GM23248 (cell line): ENCODE measurements at regions not wholly inside any gene's neighbourhood (a gene's known extent, or its start where the extent isn't known, plus 50 kb on each side); places are given as distances from the start of the nearest gene placed in this dataset.

Source experiments
- DNase-seq: peaks from one replicate; pipeline ENCODE4 v3.0.0-alpha.2; 2015
- H2AFZ ChIP-seq: fragments of 200-600 bp; sonication (generic); 2 replicates; pipeline ENCODE4 v1.6.1; 2016; ENCODE audit warnings: antibody characterized with exemption
- H3F3A ChIP-seq: fragments of 200-600 bp; sonication (generic); 2 replicates; pipeline ENCODE4 v1.6.1; 2016; ENCODE audit warnings: mild to moderate bottlenecking, antibody characterized with exemption, mixed run types; ENCODE audit not compliant: insufficient read depth
- H3K27ac ChIP-seq: fragments of 200-600 bp; sonication (generic); 2 replicates; pipeline ENCODE4 v1.5.1; 2016; ENCODE audit warnings: mild to moderate bottlenecking
- H3K27me3 ChIP-seq: fragments of 200-600 bp; sonication (generic); replicated peaks from 2 replicates; pipeline ENCODE4 v1.6.1; 2016; ENCODE audit warnings: mild to moderate bottlenecking; ENCODE audit not compliant: insufficient read depth
- H3K36me3 ChIP-seq: fragments of 200-600 bp; sonication (generic); 2 replicates; pipeline ENCODE4 v1.6.1; 2016; ENCODE audit warnings: low read depth, mild to moderate bottlenecking
- H3K4me1 ChIP-seq: fragments of 200-600 bp; sonication (generic); 2 replicates; pipeline ENCODE4 v1.6.1; 2016; ENCODE audit warnings: mild to moderate bottlenecking; ENCODE audit not compliant: insufficient read depth
- H3K4me2 ChIP-seq: fragments of 200-600 bp; sonication (generic); one replicate; pipeline ENCODE4 v1.6.1; 2016; ENCODE audit warnings: mild to moderate bottlenecking; ENCODE audit not compliant: unreplicated experiment
- H3K4me3 ChIP-seq: fragments of 200-600 bp; sonication (generic); 2 replicates; pipeline ENCODE4 v1.5.1; 2016; ENCODE audit warnings: mild to moderate bottlenecking
- H3K79me2 ChIP-seq: fragments of 200-600 bp; sonication (generic); 2 replicates; pipeline ENCODE4 v1.6.1; 2016; ENCODE audit warnings: mild to moderate bottlenecking; ENCODE audit not compliant: insufficient read depth
- H3K9ac ChIP-seq: fragments of 200-600 bp; sonication (generic); 2 replicates; pipeline ENCODE4 v1.6.1; 2016; ENCODE audit warnings: mild to moderate bottlenecking
- H3K9me2 ChIP-seq: fragments of 200-600 bp; sonication (generic); 2 replicates; pipeline ENCODE4 v1.6.1; 2016; ENCODE audit warnings: mixed run types, mild to moderate bottlenecking, moderate library complexity; ENCODE audit not compliant: insufficient read depth
- H3K9me3 ChIP-seq: fragments of 200-600 bp; sonication (generic); one replicate; pipeline ENCODE4 v1.6.1; 2017; ENCODE audit warnings: low read depth
- H4K20me1 ChIP-seq: fragments of 200-600 bp; sonication (generic); 2 replicates; pipeline ENCODE4 v1.6.0; 2016; ENCODE audit not compliant: insufficient read depth
- EZH2 ChIP-seq: fragments of 200-600 bp; sonication (generic); IDR thresholded peaks from 2 replicates; pipeline ENCODE4 v1.6.1; 2018; ENCODE audit warnings: antibody characterized with exemption, mild to moderate bottlenecking; ENCODE audit not compliant: insufficient read depth, poor library complexity, severe bottlenecking
- EZH2phosphoT487 ChIP-seq: fragments of 200-600 bp; sonication (generic); IDR thresholded peaks from 2 replicates; pipeline ENCODE4 v1.6.1; 2018; ENCODE audit warnings: antibody characterized with exemption, moderate library complexity, mild to moderate bottlenecking, low read depth; ENCODE audit not compliant: insufficient read depth
- WGBS, 2 experiments: methylation state at CpG; one replicate each; pipeline ENCODE4 v1.1.6; 2015 to 2017; ENCODE audit warnings: low lambda C conversion rate in 2 of 2, low coverage in 1 of 2; ENCODE audit errors: missing lambda C conversion rate in 2 of 2; 5-methylcytosine and 5-hydroxymethylcytosine counted together
- in situ Hi-C: fragments of 300-500 bp; cut with MboI; formaldehyde crosslinking; loops from 2 replicates; pipeline ENCODE4 v1.15.0; 2020

DNA sequence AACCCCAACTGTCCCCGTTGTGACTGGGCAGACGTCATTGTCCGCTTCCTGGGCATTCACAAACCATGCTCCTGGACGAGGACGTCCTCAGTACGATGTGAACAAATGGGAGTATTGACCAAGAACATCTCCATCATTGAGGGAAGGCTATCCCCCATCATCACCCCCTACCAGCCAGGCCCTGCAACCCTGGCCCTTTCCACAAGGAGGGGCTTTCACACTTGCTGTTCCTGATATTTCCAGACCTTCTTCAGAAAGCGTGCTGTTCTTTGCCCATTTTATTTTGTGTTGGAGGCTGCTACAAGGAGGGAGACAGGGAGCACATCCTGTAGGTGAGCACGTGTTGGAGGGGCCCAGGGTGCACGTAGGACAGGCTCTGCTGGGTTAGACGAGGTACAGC is 277.0 kb upstream of the LRRC3B start:
- Histone ChIP-seq H3F3A (no peaks in the 10 kb centered on the region), H3K9me2 (no peaks in the 10 kb centered on the region), H3K36me3 (no peaks in the 10 kb centered on the region), H3K4me1 (no peaks in the 10 kb centered on the region), H3K4me2 (no peak overlapping the region), H3K9ac (no peak overlapping the region), H3K79me2 (no peaks in the 10 kb centered on the region), H2AFZ (no peak overlapping the region), H3K27me3 (no peaks in the 10 kb centered on the region), H4K20me1 (no peaks in the 10 kb centered on the region), H3K4me3 (no peak overlapping the region), H3K27ac (no peak overlapping the region), H3K9me3 (no peaks in the 10 kb centered on the region)
- TF ChIP-seq EZH2phosphoT487 = no peak
- TF ChIP-seq EZH2 = no peak
- DNase-seq = no peak
- WGBS, 2 experiments = 34 to 39% methylated on average over 10 of the region's 10 CpGs
- in situ Hi-C loops = no loop called here

DNA sequence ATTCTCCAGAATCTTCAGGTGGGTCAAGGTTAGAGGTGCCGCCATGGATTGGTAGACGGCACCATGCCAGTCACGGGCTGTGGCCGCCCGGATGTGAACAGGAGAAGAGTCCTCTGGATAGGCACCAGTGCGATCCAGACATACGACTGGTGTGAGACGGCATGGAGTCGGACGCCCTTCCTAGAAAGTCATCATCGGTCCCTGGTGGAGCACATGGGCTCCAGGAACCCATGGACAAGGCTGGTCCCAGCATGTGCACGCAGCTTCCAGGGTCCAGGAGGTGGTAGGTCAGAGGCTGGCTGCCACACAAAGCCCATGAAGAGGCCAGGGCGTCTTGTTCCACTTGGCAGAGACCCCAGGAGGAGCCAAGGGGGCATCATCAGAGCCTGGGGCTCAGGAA is 276.1 kb upstream of the LRRC3B start:
- Histone ChIP-seq H2AFZ (no peak overlapping the region), H3K9ac (no peak overlapping the region), H3K4me3 (no peak overlapping the region), H3K27me3 (no peaks in the 10 kb centered on the region), H3K79me2 (no peaks in the 10 kb centered on the region), H3K4me1 (no peaks in the 10 kb centered on the region), H4K20me1 (no peaks in the 10 kb centered on the region), H3K9me2 (no peaks in the 10 kb centered on the region), H3K36me3 (no peaks in the 10 kb centered on the region), H3F3A (no peaks in the 10 kb centered on the region), H3K9me3 (no peaks in the 10 kb centered on the region), H3K27ac (no peak overlapping the region), H3K4me2 (no peak overlapping the region)
- 48 to 57% methylated on average over 13 of the region's 13 CpGs for WGBS, 2 experiments
- TF ChIP-seq EZH2 (no peak), EZH2phosphoT487 (no peak)
- DNase-seq = no peak
- in situ Hi-C loops = no loop called here

DNA sequence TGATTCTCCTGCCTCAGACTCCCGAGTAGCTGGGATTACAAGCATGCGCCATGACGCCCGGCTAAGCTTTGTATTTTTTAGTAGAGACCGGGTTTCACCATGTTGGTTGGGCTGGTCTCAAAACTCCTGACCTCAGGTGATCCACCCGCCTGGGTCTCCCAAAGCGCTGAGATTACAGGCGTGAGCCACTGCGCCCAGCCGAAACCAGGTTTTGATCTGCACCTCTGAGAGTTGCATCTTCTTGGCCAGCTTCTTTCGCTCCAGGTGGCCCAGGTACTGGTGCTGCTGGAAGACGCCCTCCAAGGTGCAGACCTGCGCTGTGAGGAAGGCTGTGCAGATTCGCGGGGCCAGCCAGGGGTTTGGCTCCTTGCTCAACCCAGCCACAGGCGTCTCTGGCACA is 275.4 kb upstream of the LRRC3B start:
- no peak overlapping the region for H3K4me2 ChIP-seq
- no peaks in the 10 kb centered on the region for H3K4me1 ChIP-seq
- H3K27ac ChIP-seq = no peak overlapping the region
- H3K9ac ChIP-seq = no peak overlapping the region
- in situ Hi-C loops = no loop called here
- no peaks in the 10 kb centered on the region for H3F3A ChIP-seq
- no peak overlapping the region for H2AFZ ChIP-seq
- TF ChIP-seq EZH2 = no peak
- no peak for TF ChIP-seq EZH2phosphoT487
- H3K9me3 ChIP-seq = no peaks in the 10 kb centered on the region
- WGBS, 2 experiments = 54 to 57% methylated on average over 16 of the region's 16 CpGs
- no peaks in the 10 kb centered on the region for H4K20me1 ChIP-seq
- no peak for DNase-seq
- H3K36me3 ChIP-seq = no peaks in the 10 kb centered on the region
- no peak overlapping the region for H3K4me3 ChIP-seq
- H3K27me3 ChIP-seq = no peaks in the 10 kb centered on the region
- no peaks in the 10 kb centered on the region for H3K79me2 ChIP-seq
- H3K9me2 ChIP-seq = no peaks in the 10 kb centered on the region

DNA sequence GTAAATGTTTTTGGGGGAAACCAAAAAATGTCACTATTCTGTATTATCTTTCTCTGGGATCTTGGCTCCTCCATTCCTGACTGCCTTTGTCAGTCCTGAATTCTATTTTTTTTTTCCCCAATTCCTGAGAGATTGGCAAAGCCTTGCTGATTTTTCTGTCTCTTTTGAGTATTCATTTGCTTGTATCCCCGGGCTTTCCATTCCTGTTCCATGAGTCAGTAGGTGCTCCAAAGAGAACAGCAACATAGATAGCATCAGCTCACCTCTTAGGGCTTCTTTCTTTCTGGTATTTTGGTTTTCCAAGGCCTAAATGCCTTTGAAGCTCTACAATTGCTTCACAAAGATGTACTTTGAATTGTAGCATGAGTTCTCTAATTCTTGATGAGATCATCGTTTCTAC is 271.7 kb upstream of the LRRC3B start:
- Histone ChIP-seq H3K79me2 (no peaks in the 10 kb centered on the region), H3K4me2 (no peak overlapping the region), H3K4me3 (no peak overlapping the region), H3F3A (no peaks in the 10 kb centered on the region), H3K4me1 (no peaks in the 10 kb centered on the region), H3K27me3 (no peaks in the 10 kb centered on the region), H3K9me2 (no peaks in the 10 kb centered on the region), H4K20me1 (no peaks in the 10 kb centered on the region), H3K9ac (no peak overlapping the region), H3K36me3 (no peaks in the 10 kb centered on the region), H2AFZ (no peak overlapping the region), H3K27ac (no peak overlapping the region), H3K9me3 (no peaks in the 10 kb centered on the region)
- DNase-seq = no peak
- TF ChIP-seq EZH2 = no peak
- 8 to 20% methylated on average over 2 of the region's 2 CpGs for WGBS, 2 experiments
- in situ Hi-C loops = no loop called here

DNA sequence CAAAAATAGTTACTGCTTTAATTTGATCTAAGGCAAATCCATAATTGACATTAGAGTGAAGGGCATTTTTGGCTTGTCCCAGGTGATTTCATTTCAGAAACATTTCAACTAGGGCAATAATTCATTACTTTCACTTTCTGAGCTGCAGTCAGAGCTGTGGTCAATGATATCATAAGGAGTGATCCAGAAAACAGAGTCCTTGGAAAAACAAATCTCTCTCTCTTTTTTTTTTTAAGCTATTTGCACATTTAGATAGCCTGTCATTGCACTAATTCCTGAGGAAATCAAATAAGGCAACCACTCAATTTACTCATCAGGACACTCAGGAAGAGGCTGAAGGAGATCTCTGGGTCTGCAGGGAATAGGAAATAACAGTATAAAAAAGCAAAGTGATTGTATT is 269.5 kb upstream of the LRRC3B start:
- H2AFZ ChIP-seq = no peak overlapping the region
- H3K27ac ChIP-seq = no peak overlapping the region
- no peak for TF ChIP-seq EZH2phosphoT487
- no peak for TF ChIP-seq EZH2
- H3K27me3 ChIP-seq = no peaks in the 10 kb centered on the region
- no peaks in the 10 kb centered on the region for H3F3A ChIP-seq
- no peak for DNase-seq
- no peak overlapping the region for H3K4me3 ChIP-seq
- no peaks in the 10 kb centered on the region for H3K36me3 ChIP-seq
- H3K9me3 ChIP-seq = no peaks in the 10 kb centered on the region
- H3K9ac ChIP-seq = no peak overlapping the region
- no peaks in the 10 kb centered on the region for H3K4me1 ChIP-seq
- in situ Hi-C loops = no loop called here
- H4K20me1 ChIP-seq = no peaks in the 10 kb centered on the region
- H3K9me2 ChIP-seq = no peaks in the 10 kb centered on the region
- H3K4me2 ChIP-seq = no peak overlapping the region
- no peaks in the 10 kb centered on the region for H3K79me2 ChIP-seq
